ENCODE measurements at regions not wholly inside any gene's neighbourhood (a gene's known extent, or its start where the extent isn't known, plus 50 kb on each side); places are given as distances from the start of the nearest gene placed in this dataset.

- no peak for TF ChIP-seq POLR2A (IDR thresholded peaks at IDR 0.05)
- TF ChIP-seq, protein P1, sequence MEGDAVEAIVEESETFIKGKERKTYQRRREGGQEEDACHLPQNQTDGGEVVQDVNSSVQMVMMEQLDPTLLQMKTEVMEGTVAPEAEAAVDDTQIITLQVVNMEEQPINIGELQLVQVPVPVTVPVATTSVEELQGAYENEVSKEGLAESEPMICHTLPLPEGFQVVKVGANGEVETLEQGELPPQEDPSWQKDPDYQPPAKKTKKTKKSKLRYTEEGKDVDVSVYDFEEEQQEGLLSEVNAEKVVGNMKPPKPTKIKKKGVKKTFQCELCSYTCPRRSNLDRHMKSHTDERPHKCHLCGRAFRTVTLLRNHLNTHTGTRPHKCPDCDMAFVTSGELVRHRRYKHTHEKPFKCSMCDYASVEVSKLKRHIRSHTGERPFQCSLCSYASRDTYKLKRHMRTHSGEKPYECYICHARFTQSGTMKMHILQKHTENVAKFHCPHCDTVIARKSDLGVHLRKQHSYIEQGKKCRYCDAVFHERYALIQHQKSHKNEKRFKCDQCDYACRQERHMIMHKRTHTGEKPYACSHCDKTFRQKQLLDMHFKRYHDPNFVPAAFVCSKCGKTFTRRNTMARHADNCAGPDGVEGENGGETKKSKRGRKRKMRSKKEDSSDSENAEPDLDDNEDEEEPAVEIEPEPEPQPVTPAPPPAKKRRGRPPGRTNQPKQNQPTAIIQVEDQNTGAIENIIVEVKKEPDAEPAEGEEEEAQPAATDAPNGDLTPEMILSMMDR (IDR thresholded peaks at IDR 0.05) = no peak
These were observed 142.9 kb upstream of the SH3BP4 start for GRCh38 chr2:234808907-234809306.

All from transverse colon (tissue), 3 donors.